BJ (cell line): ENCODE measurements at regions not wholly inside any gene's neighbourhood (a gene's known extent, or its start where the extent isn't known, plus 50 kb on each side); places are given as distances from the start of the nearest gene placed in this dataset.

Experiments
- CTCF ChIA-PET: fragments of 350-600 bp; formaldehyde crosslinking; extraction: SDS; loops from one replicate; lab custom pipeline; 2021; ENCODE audit warnings: antibody characterized with exemption, inconsistent platforms; lab: Yijun Ruan, JAX
- POLR2A ChIA-PET: fragments of 300-600 bp; sonication (Branson Sonifier 250); formaldehyde crosslinking; extraction: SDS; loops from one replicate; lab custom pipeline; 2021; ENCODE audit warnings: antibody characterized with exemption; lab: Charles Lee
- DNase-seq: peaks from one replicate; pipeline ENCODE4 v3.0.0-alpha.2; 2011; ENCODE audit warnings: low read depth
- H3K27me3 ChIP-seq: 2 replicates; pipeline ENCODE4 v1.6.0; 2011; ENCODE audit warnings: low read length; ENCODE audit not compliant: control insufficient read depth, insufficient read depth
- H3K36me3 ChIP-seq: 2 replicates; pipeline ENCODE4 v1.5.1; 2011; ENCODE audit warnings: low read length; ENCODE audit not compliant: control insufficient read depth, insufficient read depth
- H3K4me3 ChIP-seq: 2 replicates; pipeline ENCODE4 v1.5.1; 2011; ENCODE audit warnings: low read depth, mild to moderate bottlenecking, control low read depth, low read length
- CTCF ChIP-seq: IDR thresholded peaks from 2 replicates; pipeline ENCODE4 v1.5.1; 2011; ENCODE audit warnings: low read depth, mild to moderate bottlenecking, control low read depth, inconsistent platforms, low read length, moderate library complexity; ENCODE audit not compliant: insufficient read depth

- no peak for DNase-seq
- Histone ChIP-seq H3K36me3 (no peaks in the 10 kb centered on the region), H3K27me3 (peaks cover 8% of the 10 kb centered on the region), H3K4me3 (no peak overlapping the region)
- TF ChIP-seq CTCF: no peak
- ChIA-PET CTCF (interaction anchor here (1.4 kb wide), 1 partner anchor 14 kb away, joined by 3 read pairs; no protein-coding TSS in a partner anchor), POLR2A (no interaction called here)
These were observed 140.4 kb downstream of the CARTPT start for GRCh38 chr5:71859515-71859914.

- CTCF ChIA-PET: interaction anchor here (1.4 kb wide), 1 partner anchor 13 kb away, joined by 3 read pairs; no protein-coding TSS in a partner anchor
- H3K27me3 ChIP-seq: peaks cover 8% of the 10 kb centered on the region
- no peak for TF ChIP-seq CTCF
- no peak for DNase-seq
- POLR2A ChIA-PET: no interaction called here
- H3K36me3 ChIP-seq: no peaks in the 10 kb centered on the region
- H3K4me3 ChIP-seq: no peak overlapping the region
These were observed 141.0 kb downstream of the CARTPT start for GRCh38 chr5:71860048-71860447.

GRCh38 chr5:71861682-71862081, 142.6 kb downstream of the CARTPT start:
- Histone ChIP-seq H3K4me3 (no peak overlapping the region), H3K36me3 (no peaks in the 10 kb centered on the region), H3K27me3 (peaks cover 8% of the 10 kb centered on the region)
- POLR2A ChIA-PET: no interaction called here
- TF ChIP-seq CTCF: no peak
- DNase-seq: no peak
- CTCF ChIA-PET: no interaction called here

- no peak for DNase-seq
- ChIA-PET CTCF (no interaction called here), POLR2A (no interaction called here)
- H3K36me3 ChIP-seq: no peaks in the 10 kb centered on the region
- H3K4me3 ChIP-seq: no peak overlapping the region
- peaks cover 8% of the 10 kb centered on the region for H3K27me3 ChIP-seq
- no peak for TF ChIP-seq CTCF
These were observed 143.0 kb downstream of the CARTPT start for GRCh38 chr5:71862087-71862486.

GRCh38 chr5:71862507-71863060, 143.5 kb downstream of the CARTPT start:
- DNase-seq: no peak
- Histone ChIP-seq H3K27me3 (peaks cover 8% of the 10 kb centered on the region), H3K36me3 (no peaks in the 10 kb centered on the region), H3K4me3 (no peak overlapping the region)
- no peak for TF ChIP-seq CTCF
- POLR2A ChIA-PET: no interaction called here
- CTCF ChIA-PET: no interaction called here
